ENCODE measurements at regions not wholly inside any gene's neighbourhood (a gene's known extent, or its start where the extent isn't known, plus 50 kb on each side); places are given as distances from the start of the nearest gene placed in this dataset.

DNA sequence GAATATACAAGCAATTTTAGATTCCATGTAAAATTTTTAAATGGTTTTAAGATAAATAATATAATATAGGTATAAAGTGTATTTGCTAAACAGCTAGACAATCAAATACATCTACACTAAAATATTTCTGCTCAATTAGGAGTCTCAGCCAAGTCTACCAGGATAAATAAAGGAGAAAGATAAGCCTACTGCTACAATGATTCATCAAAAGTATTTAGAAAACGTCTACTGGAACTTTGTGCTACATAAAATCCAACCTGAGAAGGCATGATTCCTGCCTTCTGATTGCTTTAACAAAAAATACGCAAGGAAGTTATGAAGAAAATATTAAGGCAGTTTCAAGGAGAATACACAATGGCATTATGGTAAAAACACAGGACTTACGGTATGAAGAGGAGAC, 570.6 kb downstream of the EFNA5 start:
- TF ChIP-seq, protein P1, sequence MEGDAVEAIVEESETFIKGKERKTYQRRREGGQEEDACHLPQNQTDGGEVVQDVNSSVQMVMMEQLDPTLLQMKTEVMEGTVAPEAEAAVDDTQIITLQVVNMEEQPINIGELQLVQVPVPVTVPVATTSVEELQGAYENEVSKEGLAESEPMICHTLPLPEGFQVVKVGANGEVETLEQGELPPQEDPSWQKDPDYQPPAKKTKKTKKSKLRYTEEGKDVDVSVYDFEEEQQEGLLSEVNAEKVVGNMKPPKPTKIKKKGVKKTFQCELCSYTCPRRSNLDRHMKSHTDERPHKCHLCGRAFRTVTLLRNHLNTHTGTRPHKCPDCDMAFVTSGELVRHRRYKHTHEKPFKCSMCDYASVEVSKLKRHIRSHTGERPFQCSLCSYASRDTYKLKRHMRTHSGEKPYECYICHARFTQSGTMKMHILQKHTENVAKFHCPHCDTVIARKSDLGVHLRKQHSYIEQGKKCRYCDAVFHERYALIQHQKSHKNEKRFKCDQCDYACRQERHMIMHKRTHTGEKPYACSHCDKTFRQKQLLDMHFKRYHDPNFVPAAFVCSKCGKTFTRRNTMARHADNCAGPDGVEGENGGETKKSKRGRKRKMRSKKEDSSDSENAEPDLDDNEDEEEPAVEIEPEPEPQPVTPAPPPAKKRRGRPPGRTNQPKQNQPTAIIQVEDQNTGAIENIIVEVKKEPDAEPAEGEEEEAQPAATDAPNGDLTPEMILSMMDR (conservative IDR thresholded peaks at IDR 0.05 in 1 of 2, IDR thresholded peaks at IDR 0.05 in 1 of 2; ENCODE audit: extremely low read depth in 1 of 2, insufficient read depth in 1 of 2, low read depth in 1 of 2, low read length in 2 of 2), result no peak
- no peak for TF ChIP-seq EZH2 (IDR thresholded peaks at IDR 0.05; ENCODE audit: borderline replicate concordance, low read length)

Data from mammary epithelial cell (primary cell).